H1 (cell line): ENCODE measurements at regions not wholly inside any gene's neighbourhood (a gene's known extent, or its start where the extent isn't known, plus 50 kb on each side); places are given as distances from the start of the nearest gene placed in this dataset.

Experiments
- BCL11A ChIP-seq, 2 experiments: IDR thresholded peaks; one replicate each; pipeline ENCODE4 v1.6.1; 2011; ENCODE audit warnings: low read depth in 2 of 2, low read length in 2 of 2, mild to moderate bottlenecking in 2 of 2
- BRCA1 ChIP-seq: IDR thresholded peaks from 2 replicates; pipeline ENCODE4 v1.6.1; 2012; ENCODE audit warnings: low read depth, low read length, improper control_type of control experiment
- FOSL1 ChIP-seq: IDR thresholded peaks from 2 replicates; pipeline ENCODE4 v1.6.1; 2011; ENCODE audit warnings: mild to moderate bottlenecking, low read depth, low read length, moderate library complexity; ENCODE audit not compliant: insufficient read depth
- HDAC2 ChIP-seq, 2 experiments: fragments of 300-600 bp in 1 of 2; sonication (generic) in 1 of 2; IDR thresholded peaks; 2 replicates each; pipeline ENCODE4 v1.6.1; 2011 to 2012; ENCODE audit warnings: low read depth in 2 of 2, low read length in 2 of 2, mild to moderate bottlenecking in 2 of 2, moderate library complexity in 2 of 2, borderline replicate concordance in 1 of 2, inconsistent platforms in 1 of 2
- KDM1A ChIP-seq: fragments of 200-600, 300-600 bp; sonication (generic); IDR thresholded peaks from 2 replicates; pipeline ENCODE4 v1.7.1; 2016; ENCODE audit warnings: mild to moderate bottlenecking, low read length, borderline replicate concordance
- NRF1 ChIP-seq: IDR thresholded peaks from 2 replicates; pipeline ENCODE4 v1.6.1; 2011; ENCODE audit warnings: mild to moderate bottlenecking, low read depth, low read length, improper control_type of control experiment

DNA sequence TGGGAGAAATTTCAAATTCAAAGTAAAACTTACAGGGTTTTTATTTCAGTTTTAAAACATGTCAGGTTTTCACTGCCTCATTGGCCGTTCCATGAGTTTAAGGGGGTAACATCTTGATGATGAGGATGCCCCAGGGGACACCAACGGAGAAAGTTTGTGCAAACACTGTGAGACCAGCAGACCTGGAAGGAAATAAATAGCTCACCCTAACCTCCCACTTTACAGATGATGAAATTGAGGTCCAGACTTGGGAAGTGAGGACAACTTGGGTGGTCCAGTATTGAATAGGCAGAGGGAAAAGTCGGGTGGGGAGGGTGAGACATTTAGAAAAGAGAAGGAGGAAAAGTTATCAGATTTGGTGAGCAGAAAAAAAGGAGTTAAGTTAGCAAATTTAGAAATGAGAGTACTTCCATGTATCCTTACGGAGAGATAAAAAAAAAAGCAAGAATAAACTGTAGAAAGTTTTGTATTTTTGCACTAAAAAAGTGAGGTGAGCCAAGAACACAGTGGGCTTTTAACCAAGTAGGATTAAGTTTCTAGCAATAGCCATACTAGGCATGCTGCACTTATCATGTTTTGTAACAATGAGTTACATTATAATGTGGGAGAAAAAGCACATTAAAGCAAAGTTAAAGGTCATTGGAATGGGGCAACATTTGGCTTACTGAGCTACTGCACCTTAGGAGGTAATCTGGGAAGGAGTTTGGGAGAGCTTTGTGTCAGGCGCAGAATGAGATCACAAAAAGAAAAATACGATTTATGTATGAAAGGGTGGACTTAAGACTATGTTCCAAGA lies 125.1 kb downstream of the GAS1 start (continued):
- TF ChIP-seq KDM1A (no peak), NRF1 (no peak), BRCA1 (no peak), FOSL1 (no peak), BCL11A (IDR thresholded peaks at IDR 0.05; ENCODE audit: low read depth in 2 of 2, low read length in 2 of 2) (no peak), HDAC2 (IDR thresholded peaks at IDR 0.05; ENCODE audit: borderline replicate concordance in 1 of 2, low read depth in 2 of 2, low read length in 2 of 2) (no peak)
